Kidney (tissue), 13 donors: ENCODE measurements at regions not wholly inside any gene's neighbourhood (a gene's known extent, or its start where the extent isn't known, plus 50 kb on each side); places are given as distances from the start of the nearest gene placed in this dataset.

ENCODE experiments used
- DNase-seq, 5 donors: peaks; one replicate each; pipeline ENCODE4 v3.0.0-alpha.2; 2013 to 2020
- FAIRE-seq: peaks from 2 replicates; lab custom pipeline; 2012; peaks lifted over from hg19 to GRCh38; lab: Jason Lieb, UNC
- H3K27ac ChIP-seq, 2 donors: one replicate each; pipeline ENCODE4 v1.7.0; 2013; ENCODE audit warnings: low read depth in 2 of 2, low read length in 2 of 2, inconsistent platforms in 1 of 2
- H3K27me3 ChIP-seq: one replicate; pipeline ENCODE4 v1.7.1; 2013; ENCODE audit warnings: low read length, inconsistent platforms; ENCODE audit not compliant: control insufficient read depth, insufficient read depth
- H3K36me3 ChIP-seq, 3 donors: one replicate each; pipeline versions ENCODE4 v1.7.0 to v1.7.1; 2013; ENCODE audit warnings: low read length in 3 of 3, control low read depth in 1 of 3, inconsistent platforms in 1 of 3; ENCODE audit not compliant: insufficient read depth in 3 of 3, control insufficient read depth in 2 of 3
- H3K4me1 ChIP-seq, 3 donors: one replicate each; pipeline versions ENCODE4 v1.7.0 to v1.7.1; 2013; ENCODE audit warnings: low read length in 3 of 3, inconsistent platforms in 1 of 3, low read depth in 1 of 3; ENCODE audit not compliant: control insufficient read depth in 2 of 3, insufficient read depth in 2 of 3
- H3K4me3 ChIP-seq, 3 donors: one replicate each; pipeline versions ENCODE4 v1.7.0 to v1.8.1; 2013; ENCODE audit warnings: low read length in 3 of 3, control low read depth in 1 of 3, inconsistent platforms in 1 of 3
- H3K9ac ChIP-seq, 3 donors: one replicate each; pipeline versions ENCODE4 v1.7.0 to v1.7.1; 2013; ENCODE audit warnings: low read length in 3 of 3, control low read depth in 1 of 3, inconsistent platforms in 1 of 3
- H3K9me3 ChIP-seq, 3 donors: one replicate each; pipeline versions ENCODE4 v1.7.0 to v1.7.1; 2013; ENCODE audit warnings: low read length in 3 of 3, control low read depth in 1 of 3, inconsistent platforms in 1 of 3; ENCODE audit not compliant: control insufficient read depth in 2 of 3, insufficient read depth in 1 of 3
- CTCF ChIP-seq: IDR thresholded peaks from 3 replicates; pipeline ENCODE4 v1.5.1; 2012; ENCODE audit warnings: mild to moderate bottlenecking, moderate library complexity, borderline replicate concordance; ENCODE audit not compliant: insufficient read depth; ENCODE audit errors: extremely low read depth
- intact Hi-C: fragments of 100-400 bp; cut with DNase I; formaldehyde crosslinking; loops from one replicate; pipeline ENCODE4 v1.11.1; 2022
- donor health status: control.
- donor health status: control.
- donor health status: control.
- donor health status: control.
- donor health status: control.
- donor health status: DM: yes; HTN: yes; CAD: no.
- donor health status: Normal renal cell carcinoma (clear cell type).

- Histone ChIP-seq H3K9me3 (no peaks in the 10 kb centered on the region), H3K4me3 (no peak overlapping the region), H3K36me3 (no peaks in the 10 kb centered on the region), H3K27ac (no peak overlapping the region), H3K9ac (no peak overlapping the region), H3K4me1 (no peaks in the 10 kb centered on the region), H3K27me3 (no peaks in the 10 kb centered on the region)
- intact Hi-C loops: no loop called here
- FAIRE-seq (no peak), DNase-seq (no peak)
- no peak for TF ChIP-seq CTCF
These were observed 230.8 kb downstream of the BARHL2 start for GRCh38 chr1:90486134-90486824.

- intact Hi-C loops: no loop called here
- H3K9me3 ChIP-seq: no peaks in the 10 kb centered on the region
- H3K36me3 ChIP-seq: no peaks in the 10 kb centered on the region
- no peaks in the 10 kb centered on the region for H3K27me3 ChIP-seq
- no peak overlapping the region for H3K4me3 ChIP-seq
- no peak overlapping the region for H3K27ac ChIP-seq
- FAIRE-seq: no peak
- H3K9ac ChIP-seq: no peak overlapping the region
- TF ChIP-seq CTCF: no peak
- H3K4me1 ChIP-seq: no peaks in the 10 kb centered on the region
- no peak for DNase-seq
These were observed 236.7 kb downstream of the BARHL2 start for GRCh38 chr1:90480271-90480835.

- Histone ChIP-seq H3K27ac (no peak overlapping the region), H3K36me3 (no peaks in the 10 kb centered on the region), H3K9ac (no peak overlapping the region), H3K4me1 (no peaks in the 10 kb centered on the region), H3K9me3 (no peaks in the 10 kb centered on the region), H3K27me3 (no peaks in the 10 kb centered on the region), H3K4me3 (no peak overlapping the region)
- TF ChIP-seq CTCF: no peak
- intact Hi-C loops: no loop called here
- FAIRE-seq: no peak
- no peak for DNase-seq
These were observed 240.1 kb downstream of the BARHL2 start for GRCh38 chr1:90476994-90477393.
